H4 (cell line): ENCODE measurements at regions not wholly inside any gene's neighbourhood (a gene's known extent, or its start where the extent isn't known, plus 50 kb on each side); places are given as distances from the start of the nearest gene placed in this dataset.
A peak's percentile ranks its signal among the peaks of the same experiment; 100 is the strongest.

ENCODE experiments used
- DNase-seq: peaks from one replicate; pipeline ENCODE4 v3.0.0-alpha.2; 2015; ENCODE audit warnings: low spot score

- no peak for DNase-seq
These were observed 461.5 kb downstream of the MN1 start for GRCh38 chr22:27340047-27340446.

- no peak for DNase-seq
These were observed 457.0 kb downstream of the MN1 start for GRCh38 chr22:27344546-27344945.

GRCh38 chr22:27345691-27346090, 455.9 kb downstream of the MN1 start:
- DNase-seq = no peak

GRCh38 chr22:27347951-27348350, 453.6 kb downstream of the MN1 start:
- no peak for DNase-seq

- DNase-seq = no peak
These were observed 452.9 kb downstream of the MN1 start for GRCh38 chr22:27348634-27349033.

GRCh38 chr22:27349456-27349855, 452.1 kb downstream of the MN1 start:
- no peak for DNase-seq

- DNase-seq = no peak
These were observed 451.2 kb downstream of the MN1 start for GRCh38 chr22:27350306-27350705.

GRCh38 chr22:27352426-27352825, 449.1 kb downstream of the MN1 start:
- no peak for DNase-seq

GRCh38 chr22:27358096-27358870, 443.3 kb downstream of the MN1 start:
- no peak for DNase-seq

- DNase-seq = no peak
These were observed 431.3 kb downstream of the MN1 start for GRCh38 chr22:27370269-27370668.

GRCh38 chr22:27370987-27371386, 430.6 kb downstream of the MN1 start:
- DNase-seq = no peak

GRCh38 chr22:27372364-27372763, 429.2 kb downstream of the MN1 start:
- DNase-seq = no peak

GRCh38 chr22:27372969-27373670, 428.4 kb downstream of the MN1 start:
- no peak for DNase-seq

- DNase-seq = peak; percentile 29
These were observed 423.9 kb downstream of the MN1 start for GRCh38 chr22:27377501-27378295.

GRCh38 chr22:27378311-27378800, 423.2 kb downstream of the MN1 start:
- DNase-seq = no peak

GRCh38 chr22:27378995-27379394, 422.6 kb downstream of the MN1 start:
- no peak for DNase-seq

GRCh38 chr22:27380855-27381254, 420.7 kb downstream of the MN1 start:
- no peak for DNase-seq

- DNase-seq = no peak
These were observed 420.0 kb downstream of the MN1 start for GRCh38 chr22:27381552-27381951.

GRCh38 chr22:27381960-27382742, 419.4 kb downstream of the MN1 start:
- DNase-seq = no peak

GRCh38 chr22:27382947-27383346, 418.6 kb downstream of the MN1 start:
- DNase-seq = no peak

GRCh38 chr22:27383896-27384295, 417.7 kb downstream of the MN1 start:
- no peak for DNase-seq
